ENCODE measurements at regions not wholly inside any gene's neighbourhood (a gene's known extent, or its start where the extent isn't known, plus 50 kb on each side); places are given as distances from the start of the nearest gene placed in this dataset.
"Not testable (repeated sequence)": the region's sequence is repeated elsewhere in the genome, so short reads cannot be mapped to it uniquely, and the experiment has no call there.

- TF ChIP-seq CTCF (IDR thresholded peaks at IDR 0.05); ZFX (IDR thresholded peaks at IDR 0.05; ENCODE audit: borderline replicate concordance): not testable (repeated sequence)
These were observed 98.5 kb upstream of the KIF26B start for GRCh38 chr1:245056296-245056695.
